Ishikawa (cell line): ENCODE measurements at regions not wholly inside any gene's neighbourhood (a gene's known extent, or its start where the extent isn't known, plus 50 kb on each side); places are given as distances from the start of the nearest gene placed in this dataset.

ENCODE experiments used
- CEBPB ChIP-seq: IDR thresholded peaks from 2 replicates; pipeline ENCODE4 v1.6.1; 2012
- EGR1 ChIP-seq: IDR thresholded peaks from 2 replicates; pipeline ENCODE4 v1.6.1; 2012
- EP300 ChIP-seq: IDR thresholded peaks from 2 replicates; pipeline ENCODE4 v1.6.1; 2012; ENCODE audit warnings: borderline replicate concordance
- FOXM1 ChIP-seq: IDR thresholded peaks from 2 replicates; pipeline ENCODE4 v1.6.1; 2012; ENCODE audit warnings: low read depth, borderline replicate concordance
- MAX ChIP-seq: IDR thresholded peaks from 2 replicates; pipeline ENCODE4 v1.6.1; 2012
- NFIC ChIP-seq: IDR thresholded peaks from 2 replicates; pipeline ENCODE4 v1.6.1; 2012
- RAD21 ChIP-seq: IDR thresholded peaks from 2 replicates; pipeline ENCODE4 v1.6.1; 2012; ENCODE audit warnings: low read depth
- TAF1 ChIP-seq: IDR thresholded peaks from 2 replicates; pipeline ENCODE4 v1.6.1; 2012; ENCODE audit warnings: low read depth, mild to moderate bottlenecking
- TCF12 ChIP-seq: IDR thresholded peaks from 2 replicates; pipeline ENCODE4 v1.6.1; 2012; ENCODE audit warnings: low read depth
- TEAD4 ChIP-seq: IDR thresholded peaks from 2 replicates; pipeline ENCODE4 v1.6.1; 2012
- USF1 ChIP-seq: IDR thresholded peaks from 2 replicates; pipeline ENCODE4 v1.6.1; 2012
- YY1 ChIP-seq: IDR thresholded peaks from 2 replicates; pipeline ENCODE4 v1.6.1; 2012; ENCODE audit warnings: low read depth
- ZBTB7A ChIP-seq: IDR thresholded peaks from 2 replicates; pipeline ENCODE4 v1.6.1; 2012; ENCODE audit warnings: low read depth
- TF ChIP-seq, protein P1 (sequence below): IDR thresholded peaks from 2 replicates; pipeline ENCODE4 v1.6.1; 2012; ENCODE audit warnings: low read depth, mild to moderate bottlenecking

- TF ChIP-seq MAX (no peak), TAF1 (no peak), TEAD4 (no peak), YY1 (no peak), RAD21 (no peak), FOXM1 (no peak), CEBPB (no peak), EP300 (no peak), NFIC (no peak), USF1 (no peak), EGR1 (no peak), ZBTB7A (no peak), TCF12 (no peak)
- TF ChIP-seq, protein P1, sequence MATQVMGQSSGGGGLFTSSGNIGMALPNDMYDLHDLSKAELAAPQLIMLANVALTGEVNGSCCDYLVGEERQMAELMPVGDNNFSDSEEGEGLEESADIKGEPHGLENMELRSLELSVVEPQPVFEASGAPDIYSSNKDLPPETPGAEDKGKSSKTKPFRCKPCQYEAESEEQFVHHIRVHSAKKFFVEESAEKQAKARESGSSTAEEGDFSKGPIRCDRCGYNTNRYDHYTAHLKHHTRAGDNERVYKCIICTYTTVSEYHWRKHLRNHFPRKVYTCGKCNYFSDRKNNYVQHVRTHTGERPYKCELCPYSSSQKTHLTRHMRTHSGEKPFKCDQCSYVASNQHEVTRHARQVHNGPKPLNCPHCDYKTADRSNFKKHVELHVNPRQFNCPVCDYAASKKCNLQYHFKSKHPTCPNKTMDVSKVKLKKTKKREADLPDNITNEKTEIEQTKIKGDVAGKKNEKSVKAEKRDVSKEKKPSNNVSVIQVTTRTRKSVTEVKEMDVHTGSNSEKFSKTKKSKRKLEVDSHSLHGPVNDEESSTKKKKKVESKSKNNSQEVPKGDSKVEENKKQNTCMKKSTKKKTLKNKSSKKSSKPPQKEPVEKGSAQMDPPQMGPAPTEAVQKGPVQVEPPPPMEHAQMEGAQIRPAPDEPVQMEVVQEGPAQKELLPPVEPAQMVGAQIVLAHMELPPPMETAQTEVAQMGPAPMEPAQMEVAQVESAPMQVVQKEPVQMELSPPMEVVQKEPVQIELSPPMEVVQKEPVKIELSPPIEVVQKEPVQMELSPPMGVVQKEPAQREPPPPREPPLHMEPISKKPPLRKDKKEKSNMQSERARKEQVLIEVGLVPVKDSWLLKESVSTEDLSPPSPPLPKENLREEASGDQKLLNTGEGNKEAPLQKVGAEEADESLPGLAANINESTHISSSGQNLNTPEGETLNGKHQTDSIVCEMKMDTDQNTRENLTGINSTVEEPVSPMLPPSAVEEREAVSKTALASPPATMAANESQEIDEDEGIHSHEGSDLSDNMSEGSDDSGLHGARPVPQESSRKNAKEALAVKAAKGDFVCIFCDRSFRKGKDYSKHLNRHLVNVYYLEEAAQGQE = no peak
These were observed 863.0 kb upstream of the GJE1 start for GRCh38 chr6:141269684-141270083.
